ENCODE measurements at regions not wholly inside any gene's neighbourhood (a gene's known extent, or its start where the extent isn't known, plus 50 kb on each side); places are given as distances from the start of the nearest gene placed in this dataset.

GRCh38 chr5:123937230-123937629 lies 425.3 kb downstream of the CSNK1G3 start (continued):
- no peak for TF ChIP-seq ZNF407 (IDR thresholded peaks at IDR 0.05; ENCODE audit: low read depth)
- no peak for TF ChIP-seq LCOR (CRISPR knock-in tag; IDR thresholded peaks at IDR 0.05)
- TF ChIP-seq ZNF766 (CRISPR knock-in tag; conservative IDR thresholded peaks at IDR 0.05), result no peak
- TF ChIP-seq, protein P1, sequence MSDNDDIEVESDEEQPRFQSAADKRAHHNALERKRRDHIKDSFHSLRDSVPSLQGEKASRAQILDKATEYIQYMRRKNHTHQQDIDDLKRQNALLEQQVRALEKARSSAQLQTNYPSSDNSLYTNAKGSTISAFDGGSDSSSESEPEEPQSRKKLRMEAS (CRISPR knock-in tag; IDR thresholded peaks at IDR 0.05), result 0 out of 2 replicates have a peak, but pooled peaks have one; percentile 44
- no peak for TF ChIP-seq ZNF76 (CRISPR knock-in tag; IDR thresholded peaks at IDR 0.05; ENCODE audit: borderline replicate concordance)
- TF ChIP-seq E2F6 (IDR thresholded peaks at IDR 0.05; ENCODE audit: borderline replicate concordance in 1 of 2, extremely low read depth in 1 of 2, insufficient read depth in 1 of 2, insufficient read length in 1 of 2, low read depth in 1 of 2, low read length in 1 of 2, poor library complexity in 1 of 2, severe bottlenecking in 1 of 2), result peak in 1 of 2 experiments; percentile 68
- TF ChIP-seq SMC3 (conservative IDR thresholded peaks at IDR 0.05; ENCODE audit: insufficient read depth, low read depth, low read length), result peak; percentile 49; the same call in 1 of the 2 replicates
- TF ChIP-seq DEAF1 (CRISPR knock-in tag; IDR thresholded peaks at IDR 0.05), result peak; percentile 67

All from K562 (cell line).